ENCODE measurements at regions not wholly inside any gene's neighbourhood (a gene's known extent, or its start where the extent isn't known, plus 50 kb on each side); places are given as distances from the start of the nearest gene placed in this dataset.

DNA sequence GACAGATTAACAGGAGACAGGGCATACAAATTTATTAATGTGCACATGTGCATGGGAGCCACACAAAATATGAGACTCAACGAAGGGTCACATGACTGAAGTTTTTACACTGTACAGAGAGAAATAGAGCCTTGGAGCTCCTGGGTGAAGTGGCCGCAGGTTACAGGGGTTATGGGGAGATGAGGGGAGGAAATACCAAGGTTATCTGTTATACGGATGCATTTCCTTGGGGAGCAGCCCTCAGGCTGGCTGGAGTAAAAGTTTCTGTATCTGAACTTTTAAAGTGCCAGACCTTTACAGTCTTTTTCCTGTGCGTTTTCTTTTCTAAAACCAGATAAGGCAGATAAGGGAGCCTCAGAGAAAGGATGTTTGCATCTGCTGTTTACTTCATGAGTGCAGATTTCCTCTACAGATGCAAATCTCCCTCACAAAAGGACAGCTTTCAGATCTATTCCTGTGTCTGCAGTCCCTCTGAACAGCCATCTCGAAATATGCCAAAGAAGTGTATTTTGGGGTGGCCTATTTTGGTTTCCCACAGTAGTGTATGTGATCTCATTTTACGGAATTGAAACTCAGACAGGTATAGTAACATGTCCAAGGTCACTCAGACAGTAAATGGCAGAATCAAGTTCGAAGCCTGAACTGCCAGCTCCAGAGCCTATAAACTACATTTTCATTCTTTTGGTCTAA is 139.3 kb upstream of the FBXL17 start:
- H3K4me3 ChIP-seq (ENCODE audit: low read length), result no peak overlapping the region
- no peak for DNase-seq (ENCODE audit: low read depth)
- no peak for TF ChIP-seq CTCF (conservative IDR thresholded peaks at IDR 0.05; ENCODE audit: low read depth, low read length)

GRCh38 chr5:108516785-108517184 is 134.9 kb upstream of the FBXL17 start:
- no peak for DNase-seq (ENCODE audit: low read depth)
- no peak for TF ChIP-seq CTCF (conservative IDR thresholded peaks at IDR 0.05; ENCODE audit: low read depth, low read length)
- no peak overlapping the region for H3K4me3 ChIP-seq (ENCODE audit: low read length)

DNA sequence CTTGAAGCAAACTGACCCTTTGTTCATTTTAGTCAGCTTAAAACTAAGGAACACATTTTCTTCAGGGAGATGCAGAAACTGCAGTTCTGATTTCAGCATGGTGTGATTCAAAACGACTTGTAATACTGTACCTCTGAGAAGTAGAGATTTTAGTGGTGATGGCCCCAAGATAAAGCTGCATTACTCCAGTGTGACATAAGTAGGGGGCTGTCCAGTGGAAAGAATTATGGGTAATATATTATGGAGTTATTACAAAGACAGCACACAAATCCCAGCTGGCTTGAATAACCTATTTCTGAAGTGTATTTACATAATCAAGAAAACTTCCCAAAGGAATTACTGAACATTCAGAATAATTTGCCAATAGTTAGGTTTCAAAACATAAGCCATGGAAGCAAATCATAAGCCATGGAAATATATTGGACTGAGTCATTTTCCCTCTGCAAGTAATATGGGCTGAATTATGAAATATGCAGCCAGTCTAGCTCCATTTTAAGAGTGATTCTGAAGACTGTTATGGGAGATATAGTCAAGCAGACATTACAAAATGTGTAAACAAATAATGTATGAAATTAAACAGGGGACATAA is 133.7 kb upstream of the FBXL17 start:
- H3K4me3 ChIP-seq (ENCODE audit: low read length), result no peak overlapping the region
- no peak for DNase-seq (ENCODE audit: low read depth)
- no peak for TF ChIP-seq CTCF (conservative IDR thresholded peaks at IDR 0.05; ENCODE audit: low read depth, low read length)

DNA sequence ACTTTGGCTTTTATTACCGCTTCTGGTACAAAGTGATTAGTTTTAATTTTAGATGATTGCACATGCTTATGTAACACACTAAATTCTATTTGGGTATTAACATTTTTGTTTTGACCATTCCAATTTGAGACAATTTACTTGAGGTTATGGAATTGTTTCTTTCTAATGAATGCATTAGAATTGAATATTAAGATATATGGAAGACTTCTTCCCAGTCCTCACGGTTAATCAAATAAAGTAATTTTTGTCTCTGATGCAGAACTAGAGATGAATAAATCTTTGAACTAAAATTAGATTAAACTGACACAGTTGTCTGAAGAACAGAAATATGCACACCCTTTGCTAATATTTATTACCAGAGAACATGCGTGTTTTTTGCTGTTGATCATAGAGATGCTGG is 127.1 kb upstream of the FBXL17 start:
- no peak for DNase-seq (ENCODE audit: low read depth)
- TF ChIP-seq CTCF (conservative IDR thresholded peaks at IDR 0.05; ENCODE audit: low read depth, low read length), result no peak
- no peak overlapping the region for H3K4me3 ChIP-seq (ENCODE audit: low read length)

GRCh38 chr5:108507631-108508030 is 125.7 kb upstream of the FBXL17 start:
- no peak for DNase-seq (ENCODE audit: low read depth)
- no peak for TF ChIP-seq CTCF (conservative IDR thresholded peaks at IDR 0.05; ENCODE audit: low read depth, low read length)
- H3K4me3 ChIP-seq (ENCODE audit: low read length), result no peak overlapping the region

DNA sequence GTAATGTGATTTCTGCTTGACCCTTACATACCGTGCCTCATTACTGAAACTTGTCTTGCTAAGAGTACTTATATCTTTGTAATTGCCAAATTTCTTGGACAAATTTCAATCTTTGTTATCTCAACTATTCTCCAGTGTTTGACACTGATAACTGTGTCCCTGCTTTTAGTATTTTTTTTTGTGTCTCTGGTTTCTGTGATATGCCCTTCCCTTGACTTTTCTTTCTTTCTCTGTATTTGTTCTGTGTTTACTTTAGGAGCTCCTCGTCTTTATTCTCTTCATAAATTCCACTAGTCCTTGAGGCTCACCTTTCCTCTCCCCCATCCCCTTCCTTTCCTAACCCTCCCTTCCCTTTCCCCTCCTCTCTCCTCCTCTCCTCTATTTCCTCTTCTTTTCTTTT is 123.7 kb upstream of the FBXL17 start:
- TF ChIP-seq CTCF (conservative IDR thresholded peaks at IDR 0.05; ENCODE audit: low read depth, low read length), result no peak
- DNase-seq (ENCODE audit: low read depth), result no peak
- no peak overlapping the region for H3K4me3 ChIP-seq (ENCODE audit: low read length)

- DNase-seq (ENCODE audit: low read depth), result no peak
- H3K4me3 ChIP-seq (ENCODE audit: low read length), result no peak overlapping the region
- TF ChIP-seq CTCF (conservative IDR thresholded peaks at IDR 0.05; ENCODE audit: low read depth, low read length), result no peak
Observed at GRCh38 chr5:108504974-108505373, 123.1 kb upstream of the FBXL17 start.
